ENCODE measurements at regions not wholly inside any gene's neighbourhood (a gene's known extent, or its start where the extent isn't known, plus 50 kb on each side); places are given as distances from the start of the nearest gene placed in this dataset.

- DNase-seq = no peak
Measured at GRCh38 chr14:101039755-101040138, 136.2 kb upstream of the RTL1 start.

DNA sequence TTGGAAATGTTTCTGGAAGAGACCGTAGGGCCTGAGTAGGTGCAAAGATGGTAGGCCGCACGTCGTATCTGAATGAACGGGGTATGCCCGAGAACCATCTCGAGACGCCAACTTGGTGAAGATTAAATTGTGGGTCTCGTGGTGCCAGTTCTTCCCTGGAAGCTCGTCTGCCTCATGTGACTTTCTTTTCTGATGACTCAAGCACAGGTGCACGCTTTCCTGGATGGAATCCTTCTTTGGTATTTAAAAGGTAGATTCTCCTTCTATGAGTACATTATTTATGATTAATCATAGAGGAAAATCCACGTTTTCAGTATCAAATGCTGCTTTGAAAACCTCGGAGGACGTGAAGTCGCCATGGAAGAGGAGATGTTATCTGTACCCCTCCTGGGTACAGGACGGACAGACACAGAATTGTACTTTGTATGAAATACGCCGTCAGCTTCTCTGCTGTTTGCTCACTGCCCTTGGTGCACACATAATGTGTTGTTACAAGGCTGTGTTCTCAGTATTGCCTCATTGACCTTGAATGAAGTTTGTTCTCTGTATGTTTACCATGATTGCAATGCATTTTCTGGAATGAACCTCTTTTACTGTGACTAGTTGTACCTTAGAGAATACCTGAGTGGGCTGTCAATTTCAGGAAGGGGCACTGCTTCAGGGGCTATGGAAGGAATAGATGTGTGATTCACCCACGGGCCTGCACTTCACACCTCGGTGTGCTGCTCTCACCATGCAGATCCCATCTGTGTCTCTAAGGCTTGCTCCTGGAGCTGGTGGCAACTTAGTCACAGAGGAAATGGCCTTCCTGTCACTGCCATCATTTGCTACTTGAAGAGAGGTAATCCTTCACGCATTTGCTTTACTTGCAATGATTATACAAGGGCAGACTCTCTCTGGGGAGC is 137.3 kb upstream of the RTL1 start:
- Mint-ChIP-seq H3K27ac (no peak overlapping the region), H3K4me1 (peaks cover 1% of the 10 kb centered on the region), H3K9me3 (peaks cover 0 to 6% (median 0%) of the 10 kb centered on the region in 7 donors), H3K27me3 (ENCODE audit: low read depth in 3 of 3) (peaks cover 0 to 4% (median 2%) of the 10 kb centered on the region in 3 donors), H3K4me3 (no peak overlapping the region), H3K36me3 (no peaks in the 10 kb centered on the region)
- intact Hi-C loops (cut with micrococcal nuclease) = no loop called here
- Histone ChIP-seq H3K9me3 (replicated peaks in 1 of 2; ENCODE audit: control insufficient read depth in 1 of 2, insufficient read depth in 1 of 2, low read length in 2 of 2) (no peaks in the 10 kb centered on the region), H3K4me1 (ENCODE audit: control insufficient read depth in 1 of 2, insufficient read depth in 2 of 2, low read length in 2 of 2) (no peaks in the 10 kb centered on the region), H2AFZ (ENCODE audit: insufficient read depth, low read depth, low read length, poor library complexity, severe bottlenecking) (no peak overlapping the region), H3K9ac (ENCODE audit: insufficient read depth, low read length, poor library complexity, severe bottlenecking) (no peak overlapping the region), H3K27me3 (ENCODE audit: control insufficient read depth in 2 of 2, insufficient read depth in 2 of 2, low read length in 2 of 2) (no peaks in the 10 kb centered on the region), H3K4me2 (replicated peaks; ENCODE audit: extremely low read depth, low read length, poor library complexity, severe bottlenecking) (no peak overlapping the region), H4K20me1 (ENCODE audit: insufficient read depth, low read length) (no peaks in the 10 kb centered on the region), H3K27ac (ENCODE audit: low read depth in 1 of 2, low read length in 2 of 2) (no peak overlapping the region), H3K4me3 (replicated peaks in 1 of 3; ENCODE audit: low read depth in 2 of 3, low read length in 3 of 3) (no peak overlapping the region), H3K36me3 (replicated peaks in 1 of 2; ENCODE audit: control insufficient read depth in 1 of 2, insufficient read depth in 2 of 2, low read length in 2 of 2) (no peaks in the 10 kb centered on the region), H3K79me2 (ENCODE audit: insufficient read depth, low read length) (no peaks in the 10 kb centered on the region)
- no peak for TF ChIP-seq CTCF (IDR thresholded peaks at IDR 0.05)
- 94% methylated on average over 15 of the region's 21 CpGs for WGBS (ENCODE audit: insufficient coverage)
- no peak for DNase-seq

More at GRCh38 chr14:101039755-101040138, 136.2 kb upstream of the RTL1 start:
- peaks cover 0 to 6% (median 0%) of the 10 kb centered on the region in 7 donors for H3K9me3 Mint-ChIP-seq
- H3K4me2 ChIP-seq (replicated peaks; ENCODE audit: extremely low read depth, low read length, poor library complexity, severe bottlenecking) = no peak overlapping the region
- H3K4me1 Mint-ChIP-seq = peaks cover 1% of the 10 kb centered on the region
- no peaks in the 10 kb centered on the region for H3K27me3 ChIP-seq (ENCODE audit: control insufficient read depth in 2 of 2, insufficient read depth in 2 of 2, low read length in 2 of 2)
- H3K4me3 ChIP-seq (replicated peaks in 1 of 3; ENCODE audit: low read depth in 2 of 3, low read length in 3 of 3) = no peak overlapping the region
- no peak overlapping the region for H2AFZ ChIP-seq (ENCODE audit: insufficient read depth, low read depth, low read length, poor library complexity, severe bottlenecking)
- no peaks in the 10 kb centered on the region for H3K36me3 ChIP-seq (replicated peaks in 1 of 2; ENCODE audit: control insufficient read depth in 1 of 2, insufficient read depth in 2 of 2, low read length in 2 of 2)
- no peaks in the 10 kb centered on the region for H3K9me3 ChIP-seq (replicated peaks in 1 of 2; ENCODE audit: control insufficient read depth in 1 of 2, insufficient read depth in 1 of 2, low read length in 2 of 2)
- WGBS (ENCODE audit: insufficient coverage) = 90% methylated on average over 12 of the region's 15 CpGs
- TF ChIP-seq CTCF (IDR thresholded peaks at IDR 0.05) = no peak
- H3K79me2 ChIP-seq (ENCODE audit: insufficient read depth, low read length) = no peaks in the 10 kb centered on the region
- no peak overlapping the region for H3K27ac ChIP-seq (ENCODE audit: low read depth in 1 of 2, low read length in 2 of 2)
- H3K4me1 ChIP-seq (ENCODE audit: control insufficient read depth in 1 of 2, insufficient read depth in 2 of 2, low read length in 2 of 2) = no peaks in the 10 kb centered on the region
- no peak overlapping the region for H3K9ac ChIP-seq (ENCODE audit: insufficient read depth, low read length, poor library complexity, severe bottlenecking)
- H3K27me3 Mint-ChIP-seq (ENCODE audit: low read depth in 3 of 3) = peaks cover 2 to 4% (median 3%) of the 10 kb centered on the region in 3 donors
- H3K27ac Mint-ChIP-seq = no peak overlapping the region
- no peaks in the 10 kb centered on the region for H3K36me3 Mint-ChIP-seq
- no peaks in the 10 kb centered on the region for H4K20me1 ChIP-seq (ENCODE audit: insufficient read depth, low read length)
- H3K4me3 Mint-ChIP-seq = no peak overlapping the region
- intact Hi-C loops (cut with micrococcal nuclease) = no loop called here

All from CD14-positive monocyte (primary cell).